Endodermal cell (in vitro differentiated cells): ENCODE measurements at regions not wholly inside any gene's neighbourhood (a gene's known extent, or its start where the extent isn't known, plus 50 kb on each side); places are given as distances from the start of the nearest gene placed in this dataset.

Source experiments
- DNase-seq: peaks from one replicate; pipeline ENCODE4 v3.0.0-alpha.2; 2017
- H3K27ac ChIP-seq: 2 replicates; pipeline ENCODE4 v1.5.1; 2013; ENCODE audit warnings: mild to moderate bottlenecking, low read depth, low read length, moderate library complexity
- H3K27me3 ChIP-seq: 2 replicates; pipeline ENCODE4 v1.6.1; 2013; ENCODE audit warnings: mild to moderate bottlenecking, low read length, moderate library complexity; ENCODE audit not compliant: insufficient read depth, control insufficient read depth, poor library complexity, severe bottlenecking
- H3K36me3 ChIP-seq: 2 replicates; pipeline ENCODE4 v1.7.0; 2013; ENCODE audit warnings: mild to moderate bottlenecking, low read length, moderate library complexity; ENCODE audit not compliant: control insufficient read depth, insufficient read depth
- H3K4me1 ChIP-seq: one replicate; pipeline ENCODE4 v1.7.0; 2013; ENCODE audit warnings: low read length; ENCODE audit not compliant: control insufficient read depth, insufficient read depth
- H3K4me3 ChIP-seq: 2 replicates; pipeline ENCODE4 v1.5.1; 2013; ENCODE audit warnings: mild to moderate bottlenecking, low read length, moderate library complexity
- H3K9ac ChIP-seq: 2 replicates; pipeline ENCODE4 v1.6.1; 2013; ENCODE audit warnings: mild to moderate bottlenecking, low read length, moderate library complexity; ENCODE audit not compliant: poor library complexity, severe bottlenecking; ENCODE audit errors: extremely low read depth
- H3K9me3 ChIP-seq: 2 replicates; pipeline ENCODE4 v1.6.1; 2013; ENCODE audit warnings: mild to moderate bottlenecking, low read length, moderate library complexity; ENCODE audit not compliant: control insufficient read depth
- H3K27ac Mint-ChIP-seq: 2 replicates; pipeline ENCODE4 v1.8.0; 2020; ENCODE audit warnings: mixed read lengths
- H3K27me3 Mint-ChIP-seq: 2 replicates; pipeline ENCODE4 v1.8.0; 2021; ENCODE audit warnings: mild to moderate bottlenecking, mixed read lengths; ENCODE audit not compliant: insufficient read depth
- H3K36me3 Mint-ChIP-seq: 2 replicates; pipeline ENCODE4 v1.8.0; 2020; ENCODE audit warnings: low read depth, mixed read lengths
- H3K4me1 Mint-ChIP-seq: 2 replicates; pipeline ENCODE4 v1.8.0; 2020; ENCODE audit warnings: mixed read lengths
- H3K4me3 Mint-ChIP-seq: 2 replicates; pipeline ENCODE4 v1.8.0; 2020; ENCODE audit warnings: mild to moderate bottlenecking, moderate library complexity, mixed read lengths
- H3K9me3 Mint-ChIP-seq: 2 replicates; pipeline ENCODE4 v1.8.0; 2020; ENCODE audit warnings: mild to moderate bottlenecking, mixed read lengths
- WGBS, 2 experiments: methylation state at CpG; one replicate each; pipeline versions ENCODE4 v1.1.5 to v1.1.7; 2013; ENCODE audit warnings: missing lambda C conversion rate in 2 of 2, mixed read lengths in 1 of 2; ENCODE audit not compliant: insufficient coverage in 1 of 2, insufficient read length in 1 of 2; 5-methylcytosine and 5-hydroxymethylcytosine counted together
- TF ChIP-seq, protein P1 (sequence below): fragments of 200-600 bp; sonication (generic); conservative IDR thresholded peaks from 2 replicates; pipeline ENCODE4 v1.5.0; 2021; ENCODE audit warnings: antibody characterized with exemption, mild to moderate bottlenecking

DNA sequence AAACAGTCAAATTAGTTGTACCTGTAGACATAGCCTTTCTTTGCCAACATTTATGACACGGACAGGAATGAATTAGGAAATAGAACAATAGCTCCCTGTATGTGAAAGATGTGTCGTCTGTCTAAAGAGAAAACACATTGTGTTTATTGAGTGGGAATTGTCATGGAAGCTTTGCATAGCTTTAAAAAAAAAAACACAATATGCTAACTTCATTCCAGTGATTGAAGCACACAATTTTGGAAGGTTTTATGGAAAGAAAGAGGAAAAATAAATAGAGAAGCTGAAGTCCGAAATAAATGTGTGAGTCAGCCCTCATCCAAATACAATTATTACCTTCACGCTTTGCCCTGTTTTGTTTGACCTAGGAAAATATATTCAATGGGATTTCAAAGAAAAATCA lies 1095.7 kb downstream of the TSN start:
- H3K27me3 ChIP-seq, result no peaks in the 10 kb centered on the region
- TF ChIP-seq, protein P1, sequence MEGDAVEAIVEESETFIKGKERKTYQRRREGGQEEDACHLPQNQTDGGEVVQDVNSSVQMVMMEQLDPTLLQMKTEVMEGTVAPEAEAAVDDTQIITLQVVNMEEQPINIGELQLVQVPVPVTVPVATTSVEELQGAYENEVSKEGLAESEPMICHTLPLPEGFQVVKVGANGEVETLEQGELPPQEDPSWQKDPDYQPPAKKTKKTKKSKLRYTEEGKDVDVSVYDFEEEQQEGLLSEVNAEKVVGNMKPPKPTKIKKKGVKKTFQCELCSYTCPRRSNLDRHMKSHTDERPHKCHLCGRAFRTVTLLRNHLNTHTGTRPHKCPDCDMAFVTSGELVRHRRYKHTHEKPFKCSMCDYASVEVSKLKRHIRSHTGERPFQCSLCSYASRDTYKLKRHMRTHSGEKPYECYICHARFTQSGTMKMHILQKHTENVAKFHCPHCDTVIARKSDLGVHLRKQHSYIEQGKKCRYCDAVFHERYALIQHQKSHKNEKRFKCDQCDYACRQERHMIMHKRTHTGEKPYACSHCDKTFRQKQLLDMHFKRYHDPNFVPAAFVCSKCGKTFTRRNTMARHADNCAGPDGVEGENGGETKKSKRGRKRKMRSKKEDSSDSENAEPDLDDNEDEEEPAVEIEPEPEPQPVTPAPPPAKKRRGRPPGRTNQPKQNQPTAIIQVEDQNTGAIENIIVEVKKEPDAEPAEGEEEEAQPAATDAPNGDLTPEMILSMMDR, result no peak
- Mint-ChIP-seq H3K4me1 (peaks cover 29% of the 10 kb centered on the region), H3K36me3 (no peaks in the 10 kb centered on the region), H3K9me3 (no peaks in the 10 kb centered on the region), H3K27me3 (no peaks in the 10 kb centered on the region), H3K4me3 (no peak overlapping the region), H3K27ac (no peak overlapping the region)
- 84 to 91% methylated on average over 2 to 3 of the region's 4 CpGs for WGBS, 2 experiments
- no peaks in the 10 kb centered on the region for H3K36me3 ChIP-seq
- no peak for DNase-seq
- H3K9me3 ChIP-seq, result no peaks in the 10 kb centered on the region
- H3K4me3 ChIP-seq, result no peak overlapping the region
- no peak overlapping the region for H3K9ac ChIP-seq
- no peak overlapping the region for H3K27ac ChIP-seq
- H3K4me1 ChIP-seq, result peaks cover 4% of the 10 kb centered on the region

DNA sequence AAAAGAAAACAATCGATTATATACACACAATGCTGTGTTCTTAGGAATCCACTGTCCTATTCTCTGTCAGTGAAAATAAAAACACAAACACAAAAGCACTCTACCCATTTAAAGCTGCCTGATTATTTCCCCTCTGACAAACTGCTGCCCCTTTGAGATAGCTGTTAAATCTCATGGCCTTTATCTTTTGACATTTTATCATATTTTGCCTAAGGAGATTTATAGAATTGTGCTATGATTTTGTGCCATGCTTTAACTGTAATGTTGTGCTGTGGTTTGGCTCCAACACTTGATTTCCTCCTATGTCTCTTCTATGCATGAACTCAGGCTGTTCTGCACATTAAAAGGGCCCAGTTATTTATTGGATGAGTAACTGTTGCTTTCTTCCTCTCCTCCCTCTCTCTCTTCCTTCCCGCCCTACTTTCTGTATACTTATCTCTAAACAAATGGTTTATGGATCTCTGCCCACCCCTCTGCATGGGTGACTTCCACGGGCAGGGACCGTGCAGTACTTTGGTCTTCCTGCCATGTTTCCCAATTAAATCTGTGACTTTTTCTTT lies 1096.6 kb downstream of the TSN start:
- H3K36me3 ChIP-seq, result no peaks in the 10 kb centered on the region
- H3K9ac ChIP-seq, result no peak overlapping the region
- no peak overlapping the region for H3K4me3 ChIP-seq
- TF ChIP-seq, protein P1, result no peak
- H3K4me3 Mint-ChIP-seq, result no peak overlapping the region
- H3K27ac Mint-ChIP-seq, result no peak overlapping the region
- H3K4me1 ChIP-seq, result peaks cover 4% of the 10 kb centered on the region
- WGBS, 2 experiments, result 88 to 94% methylated on average over 2 to 4 of the region's 4 CpGs
- DNase-seq, result no peak
- H3K9me3 Mint-ChIP-seq, result no peaks in the 10 kb centered on the region
- H3K27me3 ChIP-seq, result no peaks in the 10 kb centered on the region
- H3K4me1 Mint-ChIP-seq, result peaks cover 29% of the 10 kb centered on the region
- no peak overlapping the region for H3K27ac ChIP-seq
- H3K27me3 Mint-ChIP-seq, result no peaks in the 10 kb centered on the region
- no peaks in the 10 kb centered on the region for H3K36me3 Mint-ChIP-seq
- no peaks in the 10 kb centered on the region for H3K9me3 ChIP-seq

DNA sequence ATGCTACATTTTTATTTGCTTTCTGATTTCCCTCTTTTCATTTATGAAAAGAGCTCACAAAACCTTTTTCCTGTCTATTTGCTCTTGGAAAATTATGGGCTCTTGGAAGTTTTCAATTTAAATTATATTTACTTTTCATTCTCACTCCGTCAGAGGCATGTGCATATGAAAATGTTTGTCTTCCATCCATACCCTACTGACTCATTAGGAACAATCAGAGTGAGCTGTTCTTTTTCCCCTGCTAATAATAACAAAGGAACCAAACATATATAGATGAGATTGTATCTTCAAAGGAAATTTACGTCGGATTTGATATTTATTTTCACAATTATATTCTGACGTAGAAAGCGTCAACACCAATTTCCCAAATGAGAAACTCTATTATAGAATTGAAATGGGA lies 1101.2 kb downstream of the TSN start:
- DNase-seq, result no peak
- Histone ChIP-seq H3K9ac (no peak overlapping the region), H3K4me1 (no peaks in the 10 kb centered on the region), H3K9me3 (no peaks in the 10 kb centered on the region), H3K36me3 (no peaks in the 10 kb centered on the region), H3K4me3 (no peak overlapping the region), H3K27ac (no peak overlapping the region), H3K27me3 (no peaks in the 10 kb centered on the region)
- peaks cover 10% of the 10 kb centered on the region for H3K4me1 Mint-ChIP-seq
- no peaks in the 10 kb centered on the region for H3K36me3 Mint-ChIP-seq
- no peak overlapping the region for H3K4me3 Mint-ChIP-seq
- TF ChIP-seq, protein P1, result no peak
- no peak overlapping the region for H3K27ac Mint-ChIP-seq
- WGBS, 2 experiments, result 95 to 100% methylated on average over 1 to 5 of the region's 5 CpGs
- H3K27me3 Mint-ChIP-seq, result no peaks in the 10 kb centered on the region
- no peaks in the 10 kb centered on the region for H3K9me3 Mint-ChIP-seq
